CD4-positive, CD25-positive, alpha-beta regulatory T cell (primary cell): ENCODE measurements at regions not wholly inside any gene's neighbourhood (a gene's known extent, or its start where the extent isn't known, plus 50 kb on each side); places are given as distances from the start of the nearest gene placed in this dataset.

Source experiments
- ATAC-seq, 2 donors: fragments of 150-1000 bp; cut with Tn5 transposase; one replicate each; pipeline ENCODE4 v1.10.0; 2021; ENCODE audit warnings: low read depth in 2 of 2, moderate number of reproducible peaks in 2 of 2, moderate library complexity in 1 of 2
- DNase-seq, 3 donors: peaks; one replicate each; pipeline versions ENCODE4 v3.0.0 to v3.0.0-alpha.2; 2012 to 2022; ENCODE audit warnings: mixed read lengths in 1 of 3
- H3K27ac ChIP-seq: one replicate; pipeline ENCODE4 v1.7.0; 2013; ENCODE audit warnings: mild to moderate bottlenecking, low read length; ENCODE audit not compliant: insufficient read depth, poor library complexity, severe bottlenecking
- H3K27me3 ChIP-seq: one replicate; pipeline ENCODE4 v1.7.0; 2013; ENCODE audit warnings: low read length; ENCODE audit not compliant: control insufficient read depth, insufficient read depth
- H3K36me3 ChIP-seq: one replicate; pipeline ENCODE4 v1.7.0; 2013; ENCODE audit warnings: mild to moderate bottlenecking, low read length, moderate library complexity; ENCODE audit not compliant: control insufficient read depth, insufficient read depth
- H3K4me1 ChIP-seq: 2 replicates; pipeline ENCODE4 v1.7.0; 2013; ENCODE audit warnings: mild to moderate bottlenecking, low read length; ENCODE audit not compliant: insufficient read depth, control insufficient read depth, poor library complexity, severe bottlenecking
- H3K4me3 ChIP-seq: one replicate; pipeline ENCODE4 v1.7.0; 2013; ENCODE audit warnings: low read depth, mild to moderate bottlenecking, low read length, moderate library complexity
- H3K9me3 ChIP-seq, 2 experiments: 1 replicate in 1 of 2; 2 replicates in 1 of 2; pipeline ENCODE4 v1.7.0; 2013; ENCODE audit warnings: low read length in 2 of 2, mild to moderate bottlenecking in 1 of 2, moderate library complexity in 1 of 2; ENCODE audit not compliant: control insufficient read depth in 2 of 2
- H3K27ac Mint-ChIP-seq, 3 donors: one replicate each; pipeline ENCODE4 v1.8.0; 2020 to 2022; ENCODE audit warnings: mild to moderate bottlenecking in 3 of 3, mixed read lengths in 3 of 3, moderate library complexity in 2 of 3
- H3K27me3 Mint-ChIP-seq: one replicate; pipeline ENCODE4 v1.8.0; 2022; ENCODE audit warnings: mild to moderate bottlenecking, mixed read lengths
- H3K36me3 Mint-ChIP-seq: one replicate; pipeline ENCODE4 v1.8.0; 2020; ENCODE audit warnings: mixed read lengths
- H3K4me1 Mint-ChIP-seq, 4 donors: one replicate each; pipeline ENCODE4 v1.8.0; 2020 to 2022; ENCODE audit warnings: mixed read lengths in 4 of 4, mild to moderate bottlenecking in 1 of 4
- H3K4me3 Mint-ChIP-seq, 4 donors: one replicate each; pipeline ENCODE4 v1.8.0; 2020 to 2022; ENCODE audit warnings: mild to moderate bottlenecking in 4 of 4, mixed read lengths in 4 of 4, moderate library complexity in 3 of 4
- H3K9me3 Mint-ChIP-seq, 7 donors: one replicate each; pipeline ENCODE4 v1.8.0; 2020 to 2022; ENCODE audit warnings: mixed read lengths in 7 of 7, mild to moderate bottlenecking in 3 of 7, moderate library complexity in 2 of 7

DNA sequence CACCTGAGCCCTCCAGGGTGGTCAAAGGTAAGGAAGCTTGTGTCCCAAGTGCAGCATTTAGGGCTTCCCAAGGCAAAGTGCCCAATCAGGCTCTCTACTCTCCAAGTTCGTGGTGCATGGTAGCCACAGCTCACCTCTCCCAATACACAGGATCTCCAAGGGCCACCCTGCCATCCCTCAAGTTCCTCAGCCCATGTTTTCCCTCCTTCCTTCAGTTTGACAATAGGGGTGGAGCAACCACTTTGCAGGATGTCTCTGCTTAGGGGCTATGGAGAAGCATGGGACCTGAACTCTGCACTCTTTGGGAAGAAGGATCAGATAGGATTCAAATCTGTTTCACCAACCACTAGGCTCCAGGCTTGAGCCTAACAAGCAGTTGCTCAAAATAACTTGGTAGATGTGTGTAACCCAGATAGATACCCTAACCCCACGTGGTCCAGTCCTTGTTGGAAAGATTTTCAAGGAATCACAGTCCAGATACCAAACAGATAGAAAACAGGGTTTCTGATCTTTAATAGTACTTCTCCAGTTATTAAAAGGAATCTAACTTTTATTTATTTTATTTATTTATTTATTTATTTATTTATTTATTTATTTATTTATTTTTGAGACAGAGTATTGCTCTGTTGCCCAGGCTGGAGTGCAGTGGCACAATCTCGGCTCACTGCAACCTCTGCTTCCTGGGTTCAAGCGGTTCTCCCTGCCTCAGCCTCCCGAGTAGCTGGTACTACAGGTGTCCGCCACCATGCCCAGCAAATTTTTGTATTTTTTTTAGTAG is 248.1 kb downstream of the CTTN start:
- Histone ChIP-seq H3K4me1 (no peaks in the 10 kb centered on the region), H3K9me3 (no peaks in the 10 kb centered on the region), H3K36me3 (no peaks in the 10 kb centered on the region), H3K27ac (no peak overlapping the region), H3K4me3 (no peak overlapping the region), H3K27me3 (no peaks in the 10 kb centered on the region)
- no peaks in the 10 kb centered on the region for H3K36me3 Mint-ChIP-seq
- H3K4me1 Mint-ChIP-seq = no peaks in the 10 kb centered on the region
- ATAC-seq (no peak), DNase-seq (no peak)
- H3K27me3 Mint-ChIP-seq = no peaks in the 10 kb centered on the region
- peaks cover 0 to 4% (median 0%) of the 10 kb centered on the region in 7 donors for H3K9me3 Mint-ChIP-seq
- H3K27ac Mint-ChIP-seq = no peak overlapping the region
- no peak overlapping the region for H3K4me3 Mint-ChIP-seq

DNA sequence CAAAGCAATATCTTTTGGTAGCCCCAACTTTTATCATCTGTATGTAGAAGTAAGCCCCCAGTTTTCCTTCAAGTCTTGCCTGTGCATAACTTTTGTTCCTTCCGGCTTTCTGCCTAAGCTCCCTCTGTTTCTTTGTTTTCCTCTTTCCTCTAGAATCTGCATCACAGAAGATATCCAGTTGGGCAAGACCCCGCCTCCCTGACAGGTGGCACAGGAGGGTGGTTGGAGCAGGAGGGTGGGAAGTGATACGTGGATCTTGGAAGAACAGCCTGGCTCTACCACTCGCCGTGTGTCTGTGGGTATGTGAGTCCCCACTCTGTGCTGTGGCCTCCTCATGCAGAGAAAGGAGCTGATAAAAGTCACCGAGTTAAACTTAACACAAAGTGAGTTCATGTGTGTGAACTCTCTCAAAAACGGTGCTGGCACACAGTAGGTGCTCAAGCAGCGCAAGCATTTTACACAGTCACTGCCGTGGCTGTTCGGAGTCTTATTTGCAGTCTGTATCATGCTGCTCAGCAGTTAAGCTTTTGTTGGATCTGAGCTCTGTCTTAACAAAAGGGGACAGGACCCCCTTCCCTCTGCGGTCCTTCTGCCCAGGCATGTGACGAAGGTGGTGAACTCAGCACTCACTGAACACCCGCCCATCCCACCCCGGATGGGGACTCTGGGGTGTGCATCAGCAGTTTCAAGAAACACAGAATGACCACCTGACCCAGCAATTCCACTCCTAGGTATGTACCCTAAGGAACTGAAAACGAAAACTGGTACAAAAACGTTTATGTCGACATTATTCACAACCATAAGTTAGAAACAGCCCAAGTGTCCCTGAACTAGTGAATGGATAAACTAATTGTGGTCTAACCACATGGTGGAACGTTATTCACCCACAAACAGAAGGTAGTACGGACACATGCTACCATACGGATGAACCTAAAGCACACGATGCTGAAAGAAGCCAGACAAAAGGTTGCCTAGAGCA is 249.1 kb downstream of the CTTN start:
- no peaks in the 10 kb centered on the region for H3K4me1 Mint-ChIP-seq
- DNase-seq (no peak), ATAC-seq (no peak)
- Histone ChIP-seq H3K36me3 (no peaks in the 10 kb centered on the region), H3K27me3 (no peaks in the 10 kb centered on the region), H3K4me3 (no peak overlapping the region), H3K9me3 (no peaks in the 10 kb centered on the region), H3K4me1 (no peaks in the 10 kb centered on the region), H3K27ac (no peak overlapping the region)
- H3K36me3 Mint-ChIP-seq = no peaks in the 10 kb centered on the region
- no peaks in the 10 kb centered on the region for H3K27me3 Mint-ChIP-seq
- H3K9me3 Mint-ChIP-seq = peaks cover 0 to 4% (median 0%) of the 10 kb centered on the region in 7 donors
- H3K4me3 Mint-ChIP-seq = no peak overlapping the region
- H3K27ac Mint-ChIP-seq = no peak overlapping the region

DNA sequence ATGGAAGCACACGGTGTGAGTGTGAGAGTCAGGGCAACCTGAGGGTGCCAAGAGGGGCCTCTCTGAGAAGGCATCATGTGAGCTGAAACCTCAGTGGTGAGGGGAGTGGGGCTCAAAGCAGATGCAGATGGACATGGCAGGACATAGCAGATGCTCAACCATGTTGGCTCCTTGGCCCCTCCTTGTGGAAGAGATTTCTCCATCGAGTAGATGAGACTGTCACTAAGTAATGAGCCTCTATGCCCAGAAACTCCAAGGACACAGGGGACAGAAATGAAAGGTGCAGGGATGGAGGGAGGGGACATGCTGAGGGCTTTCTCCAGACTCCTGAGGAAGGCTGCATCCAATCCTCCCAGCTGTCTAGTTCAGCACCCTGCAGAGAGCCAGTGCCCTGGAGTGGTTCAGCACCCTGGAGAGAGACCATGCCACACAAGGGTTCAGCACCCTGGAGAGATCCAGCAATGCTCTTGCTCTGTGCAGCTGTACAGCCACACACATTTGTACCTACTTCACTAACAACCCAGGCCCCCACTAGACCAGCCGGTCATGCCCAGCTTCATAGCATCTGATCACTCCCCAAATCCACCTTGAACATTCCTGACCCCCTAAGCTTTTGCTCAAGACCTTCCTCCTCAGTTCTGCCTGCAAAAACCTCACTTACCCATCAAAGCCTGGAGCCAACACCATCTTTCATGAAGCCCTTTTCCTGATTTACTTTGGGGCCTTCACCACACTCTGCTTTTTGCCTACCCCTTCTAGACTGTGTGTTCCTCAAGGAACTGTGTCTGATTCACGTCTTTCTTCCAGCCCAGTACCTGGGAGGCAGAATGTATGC is 252.0 kb downstream of the CTTN start:
- H3K4me3 ChIP-seq = no peak overlapping the region
- H3K9me3 Mint-ChIP-seq = peaks cover 0 to 4% (median 0%) of the 10 kb centered on the region in 7 donors
- DNase-seq = peak in 2 of 3 donors; percentile 8 to 27
- no peaks in the 10 kb centered on the region for H3K4me1 Mint-ChIP-seq
- H3K9me3 ChIP-seq = no peaks in the 10 kb centered on the region
- H3K36me3 ChIP-seq = no peaks in the 10 kb centered on the region
- ATAC-seq = no peak
- no peak overlapping the region for H3K27ac Mint-ChIP-seq
- peaks cover 3% of the 10 kb centered on the region for H3K27me3 Mint-ChIP-seq
- no peaks in the 10 kb centered on the region for H3K27me3 ChIP-seq
- H3K4me3 Mint-ChIP-seq = no peak overlapping the region
- no peaks in the 10 kb centered on the region for H3K4me1 ChIP-seq
- H3K36me3 Mint-ChIP-seq = no peaks in the 10 kb centered on the region
- no peak overlapping the region for H3K27ac ChIP-seq

DNA sequence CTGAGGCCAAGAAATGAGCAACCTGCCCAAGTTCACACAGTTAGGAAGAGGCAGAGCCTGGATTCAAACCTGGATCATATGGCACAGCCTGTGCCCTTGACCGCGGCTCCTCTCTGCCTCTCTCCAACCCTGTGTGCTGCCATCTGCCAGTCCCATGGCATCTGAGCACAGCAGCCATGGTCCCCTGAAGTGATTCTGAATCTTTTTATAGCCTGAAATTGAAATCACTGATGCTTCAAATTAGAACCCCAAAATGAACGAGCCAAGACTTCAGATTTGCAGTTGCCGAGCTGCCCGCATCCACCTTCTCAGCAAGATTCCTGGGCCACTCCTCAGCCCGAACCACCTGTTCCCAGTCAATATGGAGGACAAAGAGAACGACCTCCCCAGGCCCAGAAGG is 252.7 kb downstream of the CTTN start:
- H3K9me3 ChIP-seq = no peaks in the 10 kb centered on the region
- no peaks in the 10 kb centered on the region for H3K4me1 Mint-ChIP-seq
- H3K36me3 ChIP-seq = no peaks in the 10 kb centered on the region
- DNase-seq = no peak
- H3K27ac ChIP-seq = no peak overlapping the region
- no peaks in the 10 kb centered on the region for H3K27me3 ChIP-seq
- H3K4me1 ChIP-seq = no peaks in the 10 kb centered on the region
- peaks cover 0 to 4% (median 0%) of the 10 kb centered on the region in 7 donors for H3K9me3 Mint-ChIP-seq
- H3K27ac Mint-ChIP-seq = no peak overlapping the region
- H3K27me3 Mint-ChIP-seq = peaks cover 4% of the 10 kb centered on the region
- ATAC-seq = no peak
- no peak overlapping the region for H3K4me3 ChIP-seq
- H3K4me3 Mint-ChIP-seq = no peak overlapping the region
- no peaks in the 10 kb centered on the region for H3K36me3 Mint-ChIP-seq

DNA sequence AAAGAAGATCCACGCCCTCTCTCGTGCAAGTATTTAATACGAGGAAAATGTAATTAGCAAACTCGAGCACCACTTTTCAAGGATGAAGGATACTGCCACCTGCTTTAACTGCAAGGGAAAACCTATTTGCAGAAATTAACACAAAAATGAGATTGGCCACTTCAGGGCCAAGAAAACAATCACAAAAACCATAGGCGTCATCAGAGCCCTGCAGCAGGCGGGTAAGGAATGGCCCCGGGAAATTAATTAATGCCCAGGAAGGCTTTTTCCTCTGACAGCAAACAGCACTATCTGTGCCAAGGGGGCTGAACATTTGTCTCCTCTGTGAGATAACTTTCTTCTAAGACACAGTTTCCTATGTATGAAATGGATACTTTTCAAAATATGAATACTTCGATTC is 255.7 kb downstream of the CTTN start:
- no peak overlapping the region for H3K27ac ChIP-seq
- DNase-seq (no peak), ATAC-seq (no peak)
- Mint-ChIP-seq H3K4me3 (no peak overlapping the region), H3K36me3 (no peaks in the 10 kb centered on the region), H3K27ac (no peak overlapping the region), H3K9me3 (peaks cover 0 to 4% (median 0%) of the 10 kb centered on the region in 7 donors), H3K4me1 (no peaks in the 10 kb centered on the region), H3K27me3 (peaks cover 14% of the 10 kb centered on the region)
- no peaks in the 10 kb centered on the region for H3K36me3 ChIP-seq
- H3K9me3 ChIP-seq = no peaks in the 10 kb centered on the region
- H3K4me1 ChIP-seq = no peaks in the 10 kb centered on the region
- H3K27me3 ChIP-seq = no peaks in the 10 kb centered on the region
- H3K4me3 ChIP-seq = no peak overlapping the region

DNA sequence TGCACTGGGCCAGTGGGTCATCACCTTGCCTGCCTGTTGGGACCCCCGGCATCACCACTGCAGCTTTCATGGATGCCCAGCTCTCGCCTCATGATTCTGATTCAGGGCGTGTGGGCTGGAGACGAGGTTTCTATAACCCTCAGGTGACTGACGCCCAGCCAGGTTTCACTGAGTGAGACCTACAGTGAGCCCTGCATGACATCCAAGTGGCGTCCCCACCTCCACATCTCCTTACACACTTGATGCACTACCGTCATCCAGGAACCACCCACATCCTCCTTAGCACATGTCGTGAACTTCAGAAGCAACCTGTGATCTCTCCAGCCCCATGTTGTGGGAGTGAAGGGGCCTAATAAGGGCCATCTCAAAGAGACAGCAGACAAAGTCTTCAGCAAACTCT is 257.5 kb downstream of the CTTN start:
- Histone ChIP-seq H3K27me3 (no peaks in the 10 kb centered on the region), H3K4me1 (no peaks in the 10 kb centered on the region), H3K27ac (no peak overlapping the region), H3K9me3 (no peaks in the 10 kb centered on the region), H3K4me3 (no peak overlapping the region), H3K36me3 (no peaks in the 10 kb centered on the region)
- ATAC-seq (no peak), DNase-seq (no peak)
- Mint-ChIP-seq H3K4me1 (no peaks in the 10 kb centered on the region), H3K27me3 (peaks cover 21% of the 10 kb centered on the region), H3K36me3 (no peaks in the 10 kb centered on the region), H3K27ac (no peak overlapping the region), H3K9me3 (peaks cover 0 to 2% (median 0%) of the 10 kb centered on the region in 7 donors), H3K4me3 (no peak overlapping the region)

DNA sequence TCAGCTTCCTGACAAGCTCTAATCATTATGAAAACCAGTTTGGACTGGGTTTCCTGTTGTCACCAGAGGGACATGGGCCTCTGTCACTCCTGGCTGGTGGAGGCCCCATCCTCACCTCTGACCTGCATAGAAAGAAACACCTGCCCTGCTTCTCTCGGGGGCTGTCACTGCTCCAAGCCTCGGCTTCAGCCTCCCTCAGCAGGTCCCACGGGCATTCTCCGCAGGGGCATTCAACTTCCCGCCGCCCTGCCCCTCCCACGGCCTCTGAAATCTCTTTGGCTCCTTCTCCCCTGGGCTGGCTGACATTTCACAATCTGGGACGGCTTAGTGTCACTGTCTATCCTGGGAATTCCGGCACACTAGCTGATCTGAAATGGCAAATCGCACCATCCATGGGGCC is 257.9 kb downstream of the CTTN start:
- Histone ChIP-seq H3K36me3 (no peaks in the 10 kb centered on the region), H3K27ac (no peak overlapping the region), H3K4me3 (no peak overlapping the region), H3K4me1 (no peaks in the 10 kb centered on the region), H3K27me3 (no peaks in the 10 kb centered on the region), H3K9me3 (no peaks in the 10 kb centered on the region)
- DNase-seq (no peak), ATAC-seq (no peak)
- Mint-ChIP-seq H3K9me3 (peaks cover 0 to 2% (median 0%) of the 10 kb centered on the region in 7 donors), H3K27ac (no peak overlapping the region), H3K27me3 (peaks cover 26% of the 10 kb centered on the region), H3K36me3 (no peaks in the 10 kb centered on the region), H3K4me3 (no peak overlapping the region), H3K4me1 (no peaks in the 10 kb centered on the region)
